ENCODE measurements at regions not wholly inside any gene's neighbourhood (a gene's known extent, or its start where the extent isn't known, plus 50 kb on each side); places are given as distances from the start of the nearest gene placed in this dataset.

DNA sequence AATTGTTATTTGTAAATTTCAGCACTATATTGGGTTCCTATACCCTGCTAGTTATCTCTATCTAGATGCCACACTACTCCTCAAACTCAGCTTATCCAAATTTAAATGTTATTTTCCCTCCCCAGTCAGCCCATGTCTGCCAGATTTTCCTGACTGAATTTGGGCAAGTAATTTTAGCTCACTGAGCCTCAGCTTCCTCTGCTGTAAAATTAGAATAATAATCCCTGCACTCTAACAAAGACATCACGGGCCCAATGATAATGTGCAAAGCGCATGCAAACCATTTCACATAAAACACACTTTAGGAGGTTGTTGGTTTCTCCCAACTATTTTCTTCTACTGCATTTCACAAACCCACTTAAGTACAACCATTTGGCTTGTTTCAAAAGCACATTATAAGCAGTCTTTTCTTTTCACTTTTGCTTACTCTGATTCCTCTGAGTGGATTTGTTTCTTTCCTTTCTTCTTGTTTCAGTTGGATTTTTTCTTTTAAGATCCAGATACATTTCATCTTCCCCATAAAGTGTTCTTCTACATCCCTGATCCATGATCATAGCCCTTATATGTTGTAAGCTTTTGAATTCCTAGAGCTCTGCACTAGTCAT, 152.8 kb upstream of the DPT start:
- DNase-seq (ENCODE audit: insufficient read length) (no peak), FAIRE-seq (no peak)
- TF ChIP-seq POLR2AphosphoS5 (IDR thresholded peaks at IDR 0.05; ENCODE audit: low read depth, low read length) = no peak
- TF ChIP-seq TAF1 (IDR thresholded peaks at IDR 0.05; ENCODE audit: borderline replicate concordance, low read depth, low read length) = no peak
- TF ChIP-seq POLR2A (IDR thresholded peaks at IDR 0.05; ENCODE audit: low read depth, low read length) = no peak

DNA sequence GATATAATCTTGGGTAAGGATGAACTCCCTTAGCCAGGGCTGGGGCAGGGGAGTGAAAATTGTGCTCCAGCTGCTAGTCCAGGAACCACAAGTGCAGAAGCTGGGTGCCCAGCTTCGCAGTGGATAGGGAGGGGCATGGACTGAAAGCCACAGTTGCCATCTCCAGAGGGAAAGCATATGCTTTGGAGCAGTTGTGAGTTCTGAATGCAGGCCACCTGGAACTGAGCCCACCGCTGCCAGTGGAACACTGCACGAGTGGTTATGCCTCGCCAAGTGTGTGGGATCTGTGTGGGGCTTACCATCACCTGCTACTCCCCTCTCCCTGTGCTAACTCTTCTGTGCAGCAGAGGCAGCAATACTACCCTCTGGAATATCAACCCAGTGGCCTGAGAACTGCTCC, 158.4 kb upstream of the DPT start:
- no peak for FAIRE-seq
- no peak for TF ChIP-seq POLR2AphosphoS5 (IDR thresholded peaks at IDR 0.05; ENCODE audit: low read depth, low read length)
- TF ChIP-seq POLR2A (IDR thresholded peaks at IDR 0.05; ENCODE audit: low read depth, low read length) = no peak
- no peak for TF ChIP-seq TAF1 (IDR thresholded peaks at IDR 0.05; ENCODE audit: borderline replicate concordance, low read depth, low read length)
- DNase-seq (ENCODE audit: insufficient read length) = no peak

DNA sequence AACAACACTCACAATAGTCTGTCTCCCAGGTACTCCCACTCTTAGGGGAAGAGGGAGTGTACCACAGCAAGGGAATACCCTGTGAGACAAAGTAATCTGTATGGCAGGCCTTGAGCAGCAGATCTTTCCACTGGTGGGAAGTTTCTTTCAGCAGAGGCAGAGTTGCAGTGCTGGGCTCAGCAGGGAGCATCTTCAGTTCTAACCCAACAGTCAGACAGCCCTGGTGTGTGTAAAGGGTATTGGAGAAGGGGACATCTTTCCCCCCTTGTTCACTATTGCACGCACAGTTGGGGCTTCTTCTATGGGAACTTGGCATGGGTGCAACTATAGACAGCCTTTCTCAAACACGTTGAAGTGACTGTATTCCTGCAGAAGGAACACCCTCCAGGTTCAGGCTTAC, 159.4 kb upstream of the DPT start:
- FAIRE-seq (no peak), DNase-seq (ENCODE audit: insufficient read length) (no peak)
- TF ChIP-seq POLR2AphosphoS5 (IDR thresholded peaks at IDR 0.05; ENCODE audit: low read depth, low read length) = no peak
- TF ChIP-seq POLR2A (IDR thresholded peaks at IDR 0.05; ENCODE audit: low read depth, low read length) = no peak
- no peak for TF ChIP-seq TAF1 (IDR thresholded peaks at IDR 0.05; ENCODE audit: borderline replicate concordance, low read depth, low read length)

DNA sequence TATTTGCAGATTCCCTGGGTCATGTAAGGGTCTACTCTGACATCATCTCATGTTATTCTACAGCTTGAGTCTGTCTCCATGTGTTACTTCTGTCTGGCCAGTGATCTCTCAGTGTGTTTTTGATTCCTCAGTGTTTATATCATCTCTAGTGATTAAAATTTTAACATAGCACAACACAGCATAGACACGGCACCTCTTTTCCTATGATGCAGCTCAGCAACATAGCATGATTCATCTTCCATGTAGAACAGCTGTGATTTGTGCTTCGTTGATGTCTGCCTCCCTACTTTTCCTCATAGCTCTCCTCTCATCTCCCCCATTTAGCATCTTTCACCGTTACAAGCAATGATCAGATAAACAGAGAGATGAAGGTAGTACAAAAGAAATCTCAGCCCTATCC, 163.9 kb upstream of the DPT start:
- TF ChIP-seq POLR2AphosphoS5 (IDR thresholded peaks at IDR 0.05; ENCODE audit: low read depth, low read length) = no peak
- FAIRE-seq (no peak), DNase-seq (ENCODE audit: insufficient read length) (no peak)

DNA sequence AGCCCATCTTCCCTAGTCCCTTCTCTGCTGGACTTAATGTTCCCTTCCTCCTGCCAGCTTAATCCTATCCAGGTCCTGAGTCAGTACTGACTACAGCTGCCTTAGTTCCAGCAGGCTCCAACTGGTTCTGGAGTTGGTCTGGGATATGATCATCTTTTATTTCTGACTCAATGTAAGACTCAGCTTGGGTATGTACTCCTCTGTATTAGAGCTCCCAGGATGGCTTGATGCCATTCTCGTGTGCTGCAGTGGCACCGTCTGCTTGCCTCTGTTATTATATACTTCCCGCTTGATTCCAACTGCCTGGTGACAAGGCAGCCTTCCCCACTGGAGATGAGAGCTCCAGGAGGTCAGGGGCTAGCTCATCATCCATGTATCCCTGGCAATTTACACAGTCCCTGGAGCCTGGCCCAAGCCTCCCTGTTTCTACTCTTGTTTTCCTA, 164.4 kb upstream of the DPT start:
- FAIRE-seq (no peak), DNase-seq (ENCODE audit: insufficient read length) (no peak)
- no peak for TF ChIP-seq POLR2A (IDR thresholded peaks at IDR 0.05; ENCODE audit: low read depth, low read length)
- TF ChIP-seq TAF1 (IDR thresholded peaks at IDR 0.05; ENCODE audit: borderline replicate concordance, low read depth, low read length) = no peak
- no peak for TF ChIP-seq POLR2AphosphoS5 (IDR thresholded peaks at IDR 0.05; ENCODE audit: low read depth, low read length)

DNA sequence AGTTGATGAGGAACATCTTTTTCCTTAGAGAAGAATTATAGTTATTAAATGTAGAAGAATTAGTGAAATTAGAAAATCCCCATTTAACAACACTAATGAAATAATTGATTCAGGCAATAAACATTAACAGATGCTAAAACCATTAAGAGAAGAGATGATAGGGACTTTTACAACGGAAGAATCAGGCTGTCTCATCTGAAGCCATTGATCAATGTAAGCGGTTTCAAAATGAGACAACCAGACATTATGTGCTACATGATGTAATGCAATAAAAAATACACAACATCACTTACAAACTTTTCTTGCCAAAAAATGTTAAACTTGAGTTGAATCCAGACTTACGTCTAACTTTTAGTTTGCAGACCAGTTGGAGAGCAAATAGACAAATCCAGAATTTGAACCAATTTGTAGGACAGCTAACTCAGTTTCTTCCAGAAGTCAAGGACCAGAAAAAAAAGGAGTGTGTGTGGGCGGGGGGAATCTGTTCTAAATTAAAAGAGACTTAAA, 165.4 kb upstream of the DPT start:
- DNase-seq (ENCODE audit: insufficient read length) = no peak
- TF ChIP-seq POLR2A (IDR thresholded peaks at IDR 0.05; ENCODE audit: low read depth, low read length) = no peak
- no peak for TF ChIP-seq TAF1 (IDR thresholded peaks at IDR 0.05; ENCODE audit: borderline replicate concordance, low read depth, low read length)
- TF ChIP-seq POLR2AphosphoS5 (IDR thresholded peaks at IDR 0.05; ENCODE audit: low read depth, low read length) = no peak
- FAIRE-seq = no peak

DNA sequence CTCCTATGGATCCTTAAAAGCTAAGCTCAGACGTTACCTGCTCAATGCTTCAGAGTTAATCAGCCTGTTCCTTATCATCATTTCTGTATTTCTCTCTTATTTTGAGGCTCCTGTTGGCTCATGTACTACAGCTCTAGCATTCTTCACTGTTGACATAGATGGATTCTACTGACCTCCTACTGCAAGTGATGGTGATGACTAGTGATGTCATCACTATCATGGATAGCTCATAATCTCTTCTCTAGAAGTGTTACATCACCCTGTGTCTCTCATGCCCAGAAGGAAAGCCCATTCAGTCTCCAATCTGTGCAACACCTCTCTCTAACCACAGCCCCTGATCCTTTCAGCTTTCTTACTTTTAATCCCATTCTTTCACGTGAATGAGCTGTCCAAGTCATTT, 168.2 kb upstream of the DPT start:
- TF ChIP-seq POLR2A (IDR thresholded peaks at IDR 0.05; ENCODE audit: low read depth, low read length) (no peak), TAF1 (IDR thresholded peaks at IDR 0.05; ENCODE audit: borderline replicate concordance, low read depth, low read length) (no peak), POLR2AphosphoS5 (IDR thresholded peaks at IDR 0.05; ENCODE audit: low read depth, low read length) (no peak)
- DNase-seq (ENCODE audit: insufficient read length) (no peak), FAIRE-seq (no peak)

DNA sequence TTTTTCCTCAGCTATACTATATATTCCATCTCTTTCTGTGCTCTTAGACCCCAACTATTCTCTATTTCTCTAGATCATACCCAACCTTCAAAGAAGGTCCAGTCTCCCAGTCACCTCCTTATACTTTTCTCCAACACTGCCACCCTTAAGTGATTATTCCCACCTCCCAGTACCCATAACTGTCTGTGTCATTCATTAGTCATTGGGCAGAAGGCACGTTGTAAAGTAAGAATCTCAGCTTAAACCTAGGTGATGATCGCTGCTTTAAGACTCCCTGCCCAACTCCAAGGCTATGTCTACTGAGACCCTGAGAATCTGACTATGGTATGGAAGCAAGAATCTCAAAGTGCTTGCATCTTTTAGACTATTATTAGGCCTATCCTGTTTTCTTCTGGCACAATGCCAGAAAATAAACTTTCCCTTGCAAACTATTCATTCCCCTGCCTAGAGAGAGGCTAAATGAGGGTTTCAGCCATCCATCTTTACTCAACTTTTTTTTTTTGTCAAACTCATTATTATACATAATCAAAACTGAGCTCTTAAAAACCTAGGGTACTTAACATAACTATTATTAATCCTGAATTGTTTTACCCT, 174.3 kb upstream of the DPT start:
- TF ChIP-seq TAF1 (IDR thresholded peaks at IDR 0.05; ENCODE audit: borderline replicate concordance, low read depth, low read length) (no peak), POLR2A (IDR thresholded peaks at IDR 0.05; ENCODE audit: low read depth, low read length) (no peak)
- FAIRE-seq (no peak), DNase-seq (ENCODE audit: insufficient read length) (no peak)

DNA sequence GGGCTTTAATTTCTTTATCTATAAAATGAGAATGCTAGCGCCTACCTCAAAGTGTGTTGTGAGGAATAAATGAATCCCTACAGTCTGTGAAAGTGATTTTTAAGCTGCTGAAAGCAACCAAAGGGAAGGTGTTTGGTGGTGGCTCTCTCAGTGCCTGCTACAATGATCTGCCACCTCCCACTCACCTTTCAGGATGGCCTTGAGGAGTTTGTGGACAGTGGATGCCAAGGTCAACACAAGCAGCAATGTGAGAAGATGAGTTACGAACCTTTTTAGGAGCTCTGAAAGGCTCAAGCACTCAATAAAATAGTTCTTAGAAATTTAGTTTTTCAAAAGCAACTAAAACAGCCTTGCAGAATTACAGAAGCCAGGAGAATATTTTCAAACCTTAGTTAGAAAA, 176.6 kb upstream of the DPT start:
- TF ChIP-seq POLR2AphosphoS5 (IDR thresholded peaks at IDR 0.05; ENCODE audit: low read depth, low read length) (no peak), POLR2A (IDR thresholded peaks at IDR 0.05; ENCODE audit: low read depth, low read length) (no peak), TAF1 (IDR thresholded peaks at IDR 0.05; ENCODE audit: borderline replicate concordance, low read depth, low read length) (no peak)
- DNase-seq (ENCODE audit: insufficient read length) = no peak
- no peak for FAIRE-seq

DNA sequence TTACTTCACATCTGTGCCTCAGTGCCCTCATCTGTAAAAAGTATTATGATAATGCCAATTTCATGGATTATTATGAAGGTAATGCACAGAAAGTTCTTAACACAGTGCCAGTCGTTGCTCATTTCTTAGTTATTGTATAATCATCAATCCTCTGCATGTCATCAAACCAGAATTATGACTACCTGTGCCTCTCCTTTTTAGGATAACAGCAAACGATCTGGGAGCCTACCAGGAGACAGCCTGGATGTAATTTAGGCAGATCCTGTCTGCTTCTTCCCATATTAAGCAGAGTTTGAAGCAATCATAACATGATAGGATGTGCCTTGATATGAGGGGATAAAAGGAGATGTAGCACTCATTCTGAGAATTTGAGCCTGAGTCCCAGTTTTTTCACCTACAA, 177.4 kb upstream of the DPT start:
- DNase-seq (ENCODE audit: insufficient read length) = no peak
- no peak for FAIRE-seq
- no peak for TF ChIP-seq TAF1 (IDR thresholded peaks at IDR 0.05; ENCODE audit: borderline replicate concordance, low read depth, low read length)
- TF ChIP-seq POLR2A (IDR thresholded peaks at IDR 0.05; ENCODE audit: low read depth, low read length) = no peak
- no peak for TF ChIP-seq POLR2AphosphoS5 (IDR thresholded peaks at IDR 0.05; ENCODE audit: low read depth, low read length)

DNA sequence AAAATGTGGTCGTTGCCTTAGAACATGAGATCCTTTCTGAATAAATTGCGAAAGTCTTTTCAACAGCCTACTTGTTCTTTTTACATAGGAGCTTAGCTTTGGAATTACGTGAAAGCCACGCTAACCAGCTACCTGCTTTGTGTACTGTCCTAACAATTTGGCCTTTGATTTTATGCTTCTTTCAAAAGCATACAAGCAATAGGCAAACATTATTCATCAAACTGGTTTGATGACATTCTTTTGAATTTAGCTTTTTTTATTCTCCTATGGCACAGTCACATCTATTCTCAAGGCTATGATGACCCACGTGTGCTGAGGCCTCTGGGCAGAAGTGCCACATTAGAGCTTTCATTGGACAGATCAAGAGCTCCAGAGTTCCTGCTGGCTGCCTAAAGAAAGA, 178.0 kb upstream of the DPT start:
- TF ChIP-seq TAF1 (IDR thresholded peaks at IDR 0.05; ENCODE audit: borderline replicate concordance, low read depth, low read length) (no peak), POLR2AphosphoS5 (IDR thresholded peaks at IDR 0.05; ENCODE audit: low read depth, low read length) (no peak), POLR2A (IDR thresholded peaks at IDR 0.05; ENCODE audit: low read depth, low read length) (no peak)
- DNase-seq (ENCODE audit: insufficient read length) = no peak
- FAIRE-seq = no peak

DNA sequence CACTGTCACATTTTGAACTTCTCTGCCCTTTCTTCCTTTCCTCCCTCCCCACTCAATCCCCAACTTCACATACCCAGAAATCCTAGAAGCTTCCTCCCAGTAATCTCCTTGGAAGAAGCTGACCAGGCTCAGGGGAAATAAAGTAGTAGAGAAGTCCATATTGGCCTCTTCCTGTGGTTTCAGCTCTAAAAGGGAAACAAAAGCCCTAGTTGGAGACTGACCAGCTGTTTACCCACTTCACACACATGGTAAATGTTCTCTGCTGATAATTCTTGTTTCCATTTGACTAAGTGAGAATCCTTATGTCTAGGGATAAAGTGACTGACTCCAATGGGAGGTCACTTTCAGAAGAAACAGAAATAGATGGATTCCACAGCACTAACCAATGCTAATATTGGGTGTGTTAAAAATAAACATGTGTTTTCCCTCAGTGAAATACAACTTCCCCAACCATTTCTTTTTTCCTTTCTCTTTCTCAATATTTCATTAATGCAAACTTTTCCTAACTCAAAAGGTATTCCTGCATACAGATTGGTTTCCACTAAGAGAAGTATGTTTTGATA, 178.9 kb upstream of the DPT start:
- FAIRE-seq (no peak), DNase-seq (ENCODE audit: insufficient read length) (no peak)

More for the DNA sequence above, 178.9 kb upstream of the DPT start:
- TF ChIP-seq POLR2A (IDR thresholded peaks at IDR 0.05; ENCODE audit: low read depth, low read length) (no peak), TAF1 (IDR thresholded peaks at IDR 0.05; ENCODE audit: borderline replicate concordance, low read depth, low read length) (no peak), POLR2AphosphoS5 (IDR thresholded peaks at IDR 0.05; ENCODE audit: low read depth, low read length) (no peak)
